Smooth muscle cell (in vitro differentiated cells): ENCODE measurements at regions not wholly inside any gene's neighbourhood (a gene's known extent, or its start where the extent isn't known, plus 50 kb on each side); places are given as distances from the start of the nearest gene placed in this dataset.

Experiments used
- DNase-seq: peaks from one replicate; lab custom pipeline; 2025; ENCODE audit not compliant: unreplicated experiment; lab: John Stamatoyannopoulos, UW
- H2AFZ ChIP-seq: fragments of 200-600 bp; sonication (generic); 2 replicates; pipeline ENCODE4 v1.6.0; 2016; ENCODE audit warnings: antibody characterized with exemption, low read depth, mild to moderate bottlenecking
- H3F3A ChIP-seq: fragments of 200-600 bp; sonication (generic); 2 replicates; pipeline ENCODE4 v1.6.0; 2017; ENCODE audit warnings: antibody characterized with exemption, low read depth
- H3K27ac ChIP-seq: fragments of 200-600 bp; sonication (generic); 2 replicates; pipeline ENCODE4 v1.5.1; 2016; ENCODE audit warnings: low read depth, mild to moderate bottlenecking
- H3K27me3 ChIP-seq: fragments of 200-600 bp; sonication (generic); 2 replicates; pipeline ENCODE4 v1.6.1; 2016; ENCODE audit warnings: low read depth, mild to moderate bottlenecking
- H3K36me3 ChIP-seq: fragments of 200-600 bp; sonication (generic); 2 replicates; pipeline ENCODE4 v1.5.1; 2016; ENCODE audit warnings: low read depth
- H3K4me1 ChIP-seq: fragments of 200-600 bp; sonication (generic); 2 replicates; pipeline ENCODE4 v1.5.1; 2016; ENCODE audit warnings: low read depth
- H3K4me2 ChIP-seq: fragments of 200-600 bp; sonication (generic); 2 replicates; pipeline ENCODE4 v1.6.0; 2016; ENCODE audit warnings: mild to moderate bottlenecking
- H3K4me3 ChIP-seq: fragments of 200-600 bp; sonication (generic); 2 replicates; pipeline ENCODE4 v1.5.1; 2016; ENCODE audit warnings: mild to moderate bottlenecking
- H3K79me2 ChIP-seq: fragments of 200-600 bp; sonication (generic); 2 replicates; pipeline ENCODE4 v1.6.0; 2016; ENCODE audit warnings: low read depth, mild to moderate bottlenecking
- H3K9ac ChIP-seq: fragments of 200-600 bp; sonication (generic); 2 replicates; pipeline ENCODE4 v1.6.0; 2016; ENCODE audit warnings: low read depth
- H3K9me3 ChIP-seq: fragments of 200-600 bp; sonication (generic); replicated peaks from 2 replicates; pipeline ENCODE4 v1.5.1; 2016; ENCODE audit warnings: low read depth
- H4K20me1 ChIP-seq: fragments of 200-600 bp; sonication (generic); 2 replicates; pipeline ENCODE4 v1.6.0; 2016; ENCODE audit warnings: low read depth
- CTCF ChIP-seq: fragments of 200-600 bp; sonication (generic); IDR thresholded peaks from 2 replicates; pipeline ENCODE4 v1.5.1; 2017; ENCODE audit warnings: borderline replicate concordance, mild to moderate bottlenecking, antibody characterized with exemption; ENCODE audit not compliant: insufficient read depth, poor library complexity, severe bottlenecking
- WGBS: methylation state at CpG from one replicate; pipeline ENCODE4 v1.1.7; 2016; ENCODE audit warnings: low lambda C conversion rate; 5-methylcytosine and 5-hydroxymethylcytosine counted together

GRCh38 chr4:14515556-14515955 lies 486.7 kb upstream of the CPEB2 start:
- H3F3A ChIP-seq = no peaks in the 10 kb centered on the region
- H3K79me2 ChIP-seq = no peaks in the 10 kb centered on the region
- DNase-seq = no peak
- H3K4me3 ChIP-seq = no peak overlapping the region
- H3K4me2 ChIP-seq = no peak overlapping the region
- no peaks in the 10 kb centered on the region for H3K36me3 ChIP-seq
- no peaks in the 10 kb centered on the region for H4K20me1 ChIP-seq
- TF ChIP-seq CTCF = no peak
- H3K9ac ChIP-seq = no peak overlapping the region
- H3K27me3 ChIP-seq = no peaks in the 10 kb centered on the region
- H2AFZ ChIP-seq = no peak overlapping the region
- H3K4me1 ChIP-seq = peaks cover 5% of the 10 kb centered on the region
- 95% methylated on average over 2 of the region's 2 CpGs for WGBS
- no peak overlapping the region for H3K27ac ChIP-seq
- no peaks in the 10 kb centered on the region for H3K9me3 ChIP-seq

GRCh38 chr4:14518136-14518535 lies 484.1 kb upstream of the CPEB2 start:
- H3K27ac ChIP-seq = no peak overlapping the region
- TF ChIP-seq CTCF = no peak
- DNase-seq = no peak
- peaks cover 9% of the 10 kb centered on the region for H3F3A ChIP-seq
- H3K4me2 ChIP-seq = no peak overlapping the region
- H3K4me3 ChIP-seq = no peak overlapping the region
- no peaks in the 10 kb centered on the region for H3K9me3 ChIP-seq
- peak overlapping the region; percentile 19 for H2AFZ ChIP-seq
- 17% methylated on average over 2 of the region's 2 CpGs for WGBS
- H3K4me1 ChIP-seq = peaks cover 13% of the 10 kb centered on the region
- no peaks in the 10 kb centered on the region for H3K27me3 ChIP-seq
- H4K20me1 ChIP-seq = no peaks in the 10 kb centered on the region
- no peaks in the 10 kb centered on the region for H3K79me2 ChIP-seq
- H3K9ac ChIP-seq = no peak overlapping the region
- H3K36me3 ChIP-seq = no peaks in the 10 kb centered on the region

- 13% methylated on average over 1 of the region's 1 CpG for WGBS
- Histone ChIP-seq H3F3A (peaks cover 9% of the 10 kb centered on the region), H3K4me3 (no peak overlapping the region), H3K9ac (no peak overlapping the region), H3K4me1 (peaks cover 13% of the 10 kb centered on the region), H3K79me2 (no peaks in the 10 kb centered on the region), H3K9me3 (no peaks in the 10 kb centered on the region), H2AFZ (peak overlapping the region; percentile 8), H3K27me3 (no peaks in the 10 kb centered on the region), H3K4me2 (peak overlapping the region; percentile 29), H3K27ac (no peak overlapping the region), H4K20me1 (no peaks in the 10 kb centered on the region), H3K36me3 (no peaks in the 10 kb centered on the region)
- TF ChIP-seq CTCF = no peak
- no peak for DNase-seq
Measured at GRCh38 chr4:14520171-14520570, 482.1 kb upstream of the CPEB2 start.

GRCh38 chr4:14524276-14524675 lies 478.0 kb upstream of the CPEB2 start:
- Histone ChIP-seq H3K4me3 (no peak overlapping the region), H3K4me1 (peaks cover 20% of the 10 kb centered on the region), H2AFZ (no peak overlapping the region), H3K4me2 (peak overlapping the region; percentile 9), H4K20me1 (no peaks in the 10 kb centered on the region), H3K79me2 (no peaks in the 10 kb centered on the region), H3F3A (peaks cover 9% of the 10 kb centered on the region), H3K9me3 (no peaks in the 10 kb centered on the region), H3K27ac (no peak overlapping the region), H3K27me3 (no peaks in the 10 kb centered on the region), H3K36me3 (no peaks in the 10 kb centered on the region), H3K9ac (no peak overlapping the region)
- no peak for DNase-seq
- no peak for TF ChIP-seq CTCF
- WGBS = 44% methylated on average over 1 of the region's 1 CpG
